SK-N-SH (cell line): ENCODE measurements at regions not wholly inside any gene's neighbourhood (a gene's known extent, or its start where the extent isn't known, plus 50 kb on each side); places are given as distances from the start of the nearest gene placed in this dataset.

ENCODE experiments used
- CTCF ChIA-PET: fragments of 300-600, 350-600 bp; formaldehyde crosslinking; extraction: SDS; loops from one replicate; lab custom pipeline; 2021; lab: Yijun Ruan, JAX
- POLR2A ChIA-PET: fragments of 350-600 bp; sonication (Branson Sonifier 250); formaldehyde crosslinking; extraction: SDS; loops from one replicate; lab custom pipeline; 2020; ENCODE audit warnings: antibody characterized with exemption, inconsistent platforms; lab: Yijun Ruan, JAX
- DNase-seq: peaks from one replicate; pipeline ENCODE4 v3.0.0; 2012
- H2AFZ ChIP-seq: fragments of 200-600 bp; sonication (generic); 2 replicates; pipeline ENCODE4 v1.8.1; 2016; ENCODE audit warnings: antibody characterized with exemption, mild to moderate bottlenecking, low read depth
- H3F3A ChIP-seq: fragments of 200-600 bp; sonication (generic); replicated peaks from 2 replicates; pipeline ENCODE3; 2016; ENCODE audit warnings: antibody characterized with exemption, mild to moderate bottlenecking; ENCODE audit not compliant: insufficient read depth
- H3K27ac ChIP-seq, 2 experiments: fragments of 200-500 bp in 1 of 2; fragments of 200-600 bp in 1 of 2; sonication (Bioruptor generic) in 1 of 2; sonication (generic), shearing (Covaris generic) in 1 of 2; 2 replicates each; pipeline versions ENCODE4 v1.5.1 to v1.6.1; 2014 to 2016; ENCODE audit warnings: low read depth in 2 of 2, inconsistent platforms in 1 of 2, low read length in 1 of 2, mild to moderate bottlenecking in 1 of 2, mixed read lengths in 1 of 2
- H3K27me3 ChIP-seq: fragments of 200-600 bp; sonication (generic), shearing (Covaris generic); 2 replicates; pipeline ENCODE4 v1.6.1; 2016; ENCODE audit warnings: mixed run types; ENCODE audit not compliant: insufficient read depth
- H3K36me3 ChIP-seq, 2 experiments: fragments of 200-500 bp in 1 of 2; fragments of 200-600 bp in 1 of 2; sonication (Bioruptor generic) in 1 of 2; sonication (generic) in 1 of 2; replicated peaks in 1 of 2; 2 replicates each; pipeline versions ENCODE3 to v1.5.1; 2014 to 2016; ENCODE audit warnings: low read length in 1 of 2, mild to moderate bottlenecking in 1 of 2; ENCODE audit not compliant: insufficient read depth in 2 of 2, control insufficient read depth in 1 of 2
- H3K4me1 ChIP-seq, 2 experiments: fragments of 200-500 bp in 1 of 2; fragments of 200-600 bp in 1 of 2; sonication (Bioruptor generic) in 1 of 2; sonication (generic), shearing (Covaris generic) in 1 of 2; 2 replicates each; pipeline versions ENCODE4 v1.5.1 to v1.6.1; 2014 to 2016; ENCODE audit warnings: low read depth in 1 of 2, low read length in 1 of 2, mixed run types in 1 of 2; ENCODE audit not compliant: insufficient read depth in 2 of 2, control insufficient read depth in 1 of 2
- H3K4me2 ChIP-seq: fragments of 200-600 bp; sonication (generic), shearing (Covaris generic); 2 replicates; pipeline ENCODE4 v1.6.1; 2017; ENCODE audit warnings: mixed run types
- H3K4me3 ChIP-seq, 2 experiments: fragments of 200-500 bp in 1 of 2; fragments of 200-600 bp in 1 of 2; sonication (Bioruptor generic) in 1 of 2; sonication (generic), shearing (Covaris generic) in 1 of 2; 2 replicates each; pipeline versions ENCODE4 v1.5.1 to v1.8.1; 2014 to 2016; ENCODE audit warnings: low read depth in 2 of 2, inconsistent platforms in 1 of 2, low read length in 1 of 2, mild to moderate bottlenecking in 1 of 2, mixed read lengths in 1 of 2, moderate library complexity in 1 of 2
- H3K79me2 ChIP-seq: fragments of 200-600 bp; sonication (generic); 2 replicates; pipeline ENCODE4 v1.8.1; 2017; ENCODE audit warnings: mild to moderate bottlenecking; ENCODE audit not compliant: insufficient read depth
- H3K9ac ChIP-seq: fragments of 200-600 bp; sonication (generic); 2 replicates; pipeline ENCODE4 v1.6.1; 2017; ENCODE audit warnings: mixed run types
- H3K9me2 ChIP-seq: fragments of 200-600 bp; sonication (generic); 2 replicates; pipeline ENCODE4 v1.6.1; 2017; ENCODE audit warnings: mixed run types
- H3K9me3 ChIP-seq: fragments of 200-600 bp; sonication (generic); 2 replicates; pipeline ENCODE4 v1.6.1; 2017; ENCODE audit warnings: mixed run types, mild to moderate bottlenecking, moderate library complexity
- H4K20me1 ChIP-seq: fragments of 200-600 bp; sonication (generic); 2 replicates; pipeline ENCODE4 v1.6.1; 2017; ENCODE audit warnings: mild to moderate bottlenecking, mixed run types; ENCODE audit not compliant: insufficient read depth
- CHD2 ChIP-seq: fragments of 150-350 bp; IDR thresholded peaks from 2 replicates; pipeline ENCODE4 v1.6.1; 2018; ENCODE audit warnings: low read length; ENCODE audit not compliant: partially characterized antibody
- GATA2 ChIP-seq: sonication (generic); formaldehyde crosslinking; IDR thresholded peaks from 2 replicates; pipeline ENCODE4 v1.5.0; 2020; ENCODE audit warnings: mild to moderate bottlenecking, missing genetic modification reagents
- JUND ChIP-seq: IDR thresholded peaks from 2 replicates; pipeline ENCODE4 v1.4.0; 2012
- NFIC ChIP-seq: IDR thresholded peaks from 2 replicates; pipeline ENCODE4 v1.4.0; 2012; ENCODE audit warnings: borderline replicate concordance
- PBX3 ChIP-seq: IDR thresholded peaks from 2 replicates; pipeline ENCODE4; 2012
- POLR2AphosphoS5 ChIP-seq: IDR thresholded peaks from 2 replicates; pipeline ENCODE4 v1.6.1; 2012; ENCODE audit warnings: low read depth, low read length
- RAD21 ChIP-seq: IDR thresholded peaks from 2 replicates; pipeline ENCODE4 v1.6.1; 2012; ENCODE audit warnings: mild to moderate bottlenecking, low read length
- SIN3A ChIP-seq: IDR thresholded peaks from 2 replicates; pipeline ENCODE4 v1.6.1; 2012; ENCODE audit warnings: low read depth, mild to moderate bottlenecking, low read length, moderate library complexity, borderline replicate concordance
- TCF12 ChIP-seq: IDR thresholded peaks from 2 replicates; pipeline ENCODE4 v1.4.0; 2012
- TEAD4 ChIP-seq: IDR thresholded peaks from 2 replicates; pipeline ENCODE4 v1.4.0; 2012; ENCODE audit warnings: mild to moderate bottlenecking, borderline replicate concordance; ENCODE audit not compliant: insufficient read depth
- WGBS: methylation state at CpG from one replicate; pipeline ENCODE4 v1.1.6; 2017; ENCODE audit warnings: low lambda C conversion rate; 5-methylcytosine and 5-hydroxymethylcytosine counted together
- TF ChIP-seq, protein P1 (sequence below): fragments of 150-350 bp; IDR thresholded peaks from 2 replicates; pipeline ENCODE4 v1.6.1; 2017; ENCODE audit warnings: antibody characterized with exemption, low read length, low read depth, borderline replicate concordance

DNA sequence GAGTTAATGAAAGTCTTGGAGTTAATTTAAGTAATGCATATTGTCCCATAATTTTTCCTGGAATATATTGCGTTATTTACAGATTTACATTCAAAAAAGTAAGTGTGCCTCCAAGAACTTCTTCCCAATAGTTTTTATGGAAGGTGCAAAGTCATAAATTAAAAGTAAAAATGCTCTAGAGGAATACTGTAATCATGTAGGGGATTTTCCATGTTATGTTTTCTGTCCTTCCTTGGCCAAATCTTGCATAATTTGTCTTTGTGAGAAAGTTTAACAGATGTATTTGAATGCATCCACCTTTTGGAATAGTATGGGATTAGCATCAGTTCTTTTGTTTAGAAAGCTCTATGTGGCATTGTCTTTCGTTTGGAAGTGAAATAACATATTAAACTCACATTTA, 144.1 kb upstream of the GIMD1 start:
- no peaks in the 10 kb centered on the region for H3K9me2 ChIP-seq
- POLR2A ChIA-PET: no interaction called here
- H3K27me3 ChIP-seq: no peaks in the 10 kb centered on the region
- no peaks in the 10 kb centered on the region for H3K9me3 ChIP-seq
- no peak for DNase-seq
- no peaks in the 10 kb centered on the region for H3K4me1 ChIP-seq
- no peak overlapping the region for H3K4me3 ChIP-seq
- H3K36me3 ChIP-seq: no peaks in the 10 kb centered on the region
- H4K20me1 ChIP-seq: no peaks in the 10 kb centered on the region
- no peak overlapping the region for H2AFZ ChIP-seq
- no peaks in the 10 kb centered on the region for H3K79me2 ChIP-seq
- WGBS: 41% methylated on average over 2 of the region's 2 CpGs
- CTCF ChIA-PET: interaction anchor here (0.7 to 1.2 kb wide), 2 partner anchors 9 to 143 kb away, joined by 4 read pairs; no protein-coding TSS in a partner anchor
- TF ChIP-seq SIN3A (no peak), TCF12 (no peak), POLR2AphosphoS5 (no peak), TEAD4 (no peak), NFIC (no peak), GATA2 (CRISPR knock-in tag) (no peak)
- TF ChIP-seq, protein P1, sequence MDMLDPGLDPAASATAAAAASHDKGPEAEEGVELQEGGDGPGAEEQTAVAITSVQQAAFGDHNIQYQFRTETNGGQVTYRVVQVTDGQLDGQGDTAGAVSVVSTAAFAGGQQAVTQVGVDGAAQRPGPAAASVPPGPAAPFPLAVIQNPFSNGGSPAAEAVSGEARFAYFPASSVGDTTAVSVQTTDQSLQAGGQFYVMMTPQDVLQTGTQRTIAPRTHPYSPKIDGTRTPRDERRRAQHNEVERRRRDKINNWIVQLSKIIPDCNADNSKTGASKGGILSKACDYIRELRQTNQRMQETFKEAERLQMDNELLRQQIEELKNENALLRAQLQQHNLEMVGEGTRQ: no peak
- H3F3A ChIP-seq: no peaks in the 10 kb centered on the region
- H3K27ac ChIP-seq: no peak overlapping the region
- H3K4me2 ChIP-seq: no peak overlapping the region
- no peak overlapping the region for H3K9ac ChIP-seq

GRCh38 chr4:106507440-106507839, 138.9 kb upstream of the GIMD1 start:
- H3K27me3 ChIP-seq: no peaks in the 10 kb centered on the region
- no peaks in the 10 kb centered on the region for H3K79me2 ChIP-seq
- ChIA-PET CTCF (no interaction called here), POLR2A (no interaction called here)
- H3K4me3 ChIP-seq: no peak overlapping the region
- no peak overlapping the region for H3K4me2 ChIP-seq
- H3K9ac ChIP-seq: no peak overlapping the region
- no peaks in the 10 kb centered on the region for H3K9me2 ChIP-seq
- H3K36me3 ChIP-seq: no peaks in the 10 kb centered on the region
- H3K9me3 ChIP-seq: no peaks in the 10 kb centered on the region
- DNase-seq: no peak
- WGBS: 61% methylated on average over 3 of the region's 3 CpGs
- no peak overlapping the region for H3K27ac ChIP-seq
- no peak for TF ChIP-seq RAD21
- TF ChIP-seq JUND: no peak
- no peak for TF ChIP-seq CHD2
- no peak for TF ChIP-seq TCF12
- TF ChIP-seq, protein P1: no peak
- TF ChIP-seq PBX3: no peak
- no peak overlapping the region for H2AFZ ChIP-seq
- no peaks in the 10 kb centered on the region for H4K20me1 ChIP-seq
- no peaks in the 10 kb centered on the region for H3F3A ChIP-seq
- no peaks in the 10 kb centered on the region for H3K4me1 ChIP-seq
